KMS-11 (cell line): ENCODE measurements at regions not wholly inside any gene's neighbourhood (a gene's known extent, or its start where the extent isn't known, plus 50 kb on each side); places are given as distances from the start of the nearest gene placed in this dataset.

Experiments used
- H2AFZ ChIP-seq: fragments of 200-600 bp; sonication (generic); 2 replicates; pipeline ENCODE4 v1.6.1; 2016; ENCODE audit warnings: antibody characterized with exemption, mixed run types, low read depth
- H3K27ac ChIP-seq: fragments of 200-600 bp; sonication (generic); 2 replicates; pipeline ENCODE4 v1.6.1; 2016; ENCODE audit warnings: mild to moderate bottlenecking, mixed run types
- H3K27me3 ChIP-seq: fragments of 200-600 bp; sonication (generic); 2 replicates; pipeline ENCODE4 v1.6.1; 2017; ENCODE audit warnings: mild to moderate bottlenecking, low read depth, mixed run types, moderate library complexity; ENCODE audit not compliant: insufficient read depth
- H3K36me3 ChIP-seq: fragments of 200-600 bp; sonication (generic); 2 replicates; pipeline ENCODE4 v1.6.1; 2017; ENCODE audit warnings: mild to moderate bottlenecking, mixed run types; ENCODE audit not compliant: insufficient read depth
- H3K4me1 ChIP-seq: fragments of 200-600 bp; sonication (generic); 2 replicates; pipeline ENCODE4 v1.6.1; 2016; ENCODE audit warnings: mild to moderate bottlenecking, low read depth, mixed run types; ENCODE audit not compliant: poor library complexity, severe bottlenecking
- H3K4me2 ChIP-seq: fragments of 200-600 bp; sonication (generic); 2 replicates; pipeline ENCODE4 v1.7.0; 2016; ENCODE audit warnings: mild to moderate bottlenecking, mixed run types
- H3K4me3 ChIP-seq: fragments of 200-600 bp; sonication (generic); IDR thresholded peaks from 2 replicates; pipeline ENCODE4 v1.6.1; 2017; ENCODE audit warnings: low read depth, low read length, mixed read lengths; ENCODE audit not compliant: insufficient read depth
- H3K79me2 ChIP-seq: fragments of 200-600 bp; sonication (generic); 2 replicates; pipeline ENCODE4 v1.6.1; 2016; ENCODE audit warnings: low read depth, mixed run types; ENCODE audit not compliant: insufficient read depth
- H3K9ac ChIP-seq: fragments of 200-600 bp; sonication (generic); 2 replicates; pipeline ENCODE4 v1.6.1; 2016; ENCODE audit warnings: mild to moderate bottlenecking, mixed run types
- H4K20me1 ChIP-seq: fragments of 200-600 bp; sonication (generic); 2 replicates; pipeline ENCODE4 v1.6.1; 2016; ENCODE audit warnings: mild to moderate bottlenecking, mixed run types; ENCODE audit not compliant: insufficient read depth
- TF ChIP-seq, protein P1 (sequence below): fragments of 200-600 bp; sonication (generic); conservative IDR thresholded peaks from 2 replicates; pipeline ENCODE4 v1.6.1; 2017; ENCODE audit warnings: low read depth, mild to moderate bottlenecking, antibody characterized with exemption, low read length, moderate library complexity, mixed read lengths

DNA sequence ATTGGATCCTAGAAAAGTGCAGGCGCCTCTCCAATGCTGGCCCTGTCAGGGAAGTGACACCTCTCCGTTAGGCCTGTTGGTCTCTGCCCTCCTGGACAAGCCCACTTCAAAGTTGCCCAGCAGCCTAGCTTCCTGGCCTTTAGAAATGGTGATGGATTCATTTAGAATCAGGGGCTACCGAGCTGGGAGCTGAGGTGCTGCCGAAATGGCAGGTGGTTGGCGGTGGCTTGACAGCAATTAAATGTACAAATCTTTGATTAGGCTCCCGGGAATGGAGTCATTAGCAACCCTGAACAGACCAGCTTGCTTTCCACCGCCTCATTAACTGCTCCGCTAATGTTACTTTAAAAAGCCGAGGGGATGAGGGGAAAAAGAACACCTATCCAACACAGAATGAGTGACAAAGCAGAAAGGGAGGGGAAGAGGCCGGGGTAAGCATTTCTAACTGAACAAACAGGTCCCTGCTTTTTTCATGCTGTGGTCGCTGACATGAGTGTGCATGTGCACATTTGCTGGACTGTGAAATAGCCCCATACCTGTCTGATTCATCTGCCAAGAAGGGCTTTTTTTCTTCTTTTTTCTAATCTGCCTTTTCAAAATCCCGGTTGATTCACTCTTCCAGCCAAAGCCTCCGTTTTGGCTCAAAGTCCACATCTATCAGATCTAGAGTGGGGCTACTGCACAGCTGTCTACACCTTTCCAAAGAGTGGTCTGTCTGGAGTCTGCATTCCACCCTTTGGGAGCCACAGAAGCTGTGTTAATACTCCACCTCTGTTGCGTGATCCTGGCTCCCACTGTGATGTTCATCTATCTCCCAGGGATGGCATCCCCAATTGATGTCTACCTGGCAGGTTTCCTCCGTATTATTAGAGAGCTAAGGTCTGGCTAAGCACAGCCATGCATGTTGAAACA is 431.9 kb downstream of the COG6 start:
- Histone ChIP-seq H3K27me3 (no peaks in the 10 kb centered on the region), H3K79me2 (no peaks in the 10 kb centered on the region), H3K36me3 (no peaks in the 10 kb centered on the region), H4K20me1 (no peaks in the 10 kb centered on the region), H2AFZ (no peak overlapping the region), H3K4me3 (no peak overlapping the region), H3K9ac (no peak overlapping the region), H3K4me1 (no peaks in the 10 kb centered on the region), H3K27ac (no peak overlapping the region), H3K4me2 (no peak overlapping the region)
- TF ChIP-seq, protein P1, sequence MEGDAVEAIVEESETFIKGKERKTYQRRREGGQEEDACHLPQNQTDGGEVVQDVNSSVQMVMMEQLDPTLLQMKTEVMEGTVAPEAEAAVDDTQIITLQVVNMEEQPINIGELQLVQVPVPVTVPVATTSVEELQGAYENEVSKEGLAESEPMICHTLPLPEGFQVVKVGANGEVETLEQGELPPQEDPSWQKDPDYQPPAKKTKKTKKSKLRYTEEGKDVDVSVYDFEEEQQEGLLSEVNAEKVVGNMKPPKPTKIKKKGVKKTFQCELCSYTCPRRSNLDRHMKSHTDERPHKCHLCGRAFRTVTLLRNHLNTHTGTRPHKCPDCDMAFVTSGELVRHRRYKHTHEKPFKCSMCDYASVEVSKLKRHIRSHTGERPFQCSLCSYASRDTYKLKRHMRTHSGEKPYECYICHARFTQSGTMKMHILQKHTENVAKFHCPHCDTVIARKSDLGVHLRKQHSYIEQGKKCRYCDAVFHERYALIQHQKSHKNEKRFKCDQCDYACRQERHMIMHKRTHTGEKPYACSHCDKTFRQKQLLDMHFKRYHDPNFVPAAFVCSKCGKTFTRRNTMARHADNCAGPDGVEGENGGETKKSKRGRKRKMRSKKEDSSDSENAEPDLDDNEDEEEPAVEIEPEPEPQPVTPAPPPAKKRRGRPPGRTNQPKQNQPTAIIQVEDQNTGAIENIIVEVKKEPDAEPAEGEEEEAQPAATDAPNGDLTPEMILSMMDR, result no peak

DNA sequence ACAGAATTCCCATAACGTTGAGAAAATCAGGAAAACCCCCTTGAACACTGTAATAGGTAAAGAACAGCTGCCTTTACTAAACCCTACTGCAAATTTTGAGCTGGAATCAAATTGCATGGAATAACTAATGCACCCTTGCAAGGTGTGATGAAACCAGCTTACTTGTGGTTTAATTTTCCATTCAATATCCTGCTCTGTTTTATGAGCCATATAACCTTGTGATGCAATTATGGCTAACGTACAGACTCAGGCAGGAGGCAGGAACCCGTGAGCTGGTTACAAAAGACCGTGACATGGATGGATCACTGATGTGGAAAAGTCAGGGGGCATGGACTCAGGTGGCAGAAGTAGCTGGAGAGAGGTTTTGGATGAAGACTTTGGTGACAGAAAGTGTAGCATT is 438.6 kb downstream of the COG6 start:
- H2AFZ ChIP-seq, result no peak overlapping the region
- no peaks in the 10 kb centered on the region for H3K79me2 ChIP-seq
- H3K27ac ChIP-seq, result no peak overlapping the region
- H3K4me2 ChIP-seq, result no peak overlapping the region
- H3K36me3 ChIP-seq, result no peaks in the 10 kb centered on the region
- H3K4me3 ChIP-seq, result no peak overlapping the region
- H3K9ac ChIP-seq, result no peak overlapping the region
- no peaks in the 10 kb centered on the region for H4K20me1 ChIP-seq
- H3K4me1 ChIP-seq, result no peaks in the 10 kb centered on the region
- TF ChIP-seq, protein P1, result no peak
- H3K27me3 ChIP-seq, result no peaks in the 10 kb centered on the region

DNA sequence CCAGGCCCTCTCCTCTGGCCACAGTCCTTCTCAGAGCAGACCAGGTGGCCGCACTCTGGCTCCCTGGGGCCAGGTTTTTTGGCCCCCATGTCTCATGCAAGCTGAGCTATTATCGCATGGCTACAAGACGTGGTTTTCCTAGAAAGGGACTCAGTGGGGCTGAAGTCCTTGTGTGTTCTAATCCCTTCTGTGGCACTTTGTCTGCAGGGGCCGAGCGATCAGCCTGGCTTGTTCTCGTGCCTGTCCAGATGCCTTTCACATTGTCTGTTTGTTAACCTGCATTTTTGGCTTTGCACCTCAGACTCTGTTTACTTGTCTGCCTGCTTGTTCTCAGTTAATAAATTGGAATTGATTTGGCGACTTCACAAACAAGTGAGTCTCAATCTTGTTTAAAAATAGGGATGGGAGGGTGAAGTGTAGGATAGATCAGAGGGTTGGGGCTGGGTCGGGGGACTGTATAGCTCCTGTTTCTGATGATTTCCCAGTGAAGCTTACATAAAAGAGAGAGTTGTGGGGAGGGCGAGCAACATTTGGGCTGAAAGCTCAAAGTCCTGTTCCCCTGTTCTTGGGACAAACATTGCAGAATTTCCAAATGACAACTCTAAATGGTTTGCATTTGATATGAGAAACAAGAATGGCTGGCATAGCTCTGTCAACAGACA is 440.4 kb downstream of the COG6 start:
- H2AFZ ChIP-seq, result no peak overlapping the region
- no peaks in the 10 kb centered on the region for H3K27me3 ChIP-seq
- TF ChIP-seq, protein P1, result no peak
- no peaks in the 10 kb centered on the region for H4K20me1 ChIP-seq
- no peak overlapping the region for H3K4me2 ChIP-seq
- no peaks in the 10 kb centered on the region for H3K36me3 ChIP-seq
- H3K9ac ChIP-seq, result no peak overlapping the region
- H3K27ac ChIP-seq, result no peak overlapping the region
- no peaks in the 10 kb centered on the region for H3K4me1 ChIP-seq
- no peaks in the 10 kb centered on the region for H3K79me2 ChIP-seq
- no peak overlapping the region for H3K4me3 ChIP-seq

DNA sequence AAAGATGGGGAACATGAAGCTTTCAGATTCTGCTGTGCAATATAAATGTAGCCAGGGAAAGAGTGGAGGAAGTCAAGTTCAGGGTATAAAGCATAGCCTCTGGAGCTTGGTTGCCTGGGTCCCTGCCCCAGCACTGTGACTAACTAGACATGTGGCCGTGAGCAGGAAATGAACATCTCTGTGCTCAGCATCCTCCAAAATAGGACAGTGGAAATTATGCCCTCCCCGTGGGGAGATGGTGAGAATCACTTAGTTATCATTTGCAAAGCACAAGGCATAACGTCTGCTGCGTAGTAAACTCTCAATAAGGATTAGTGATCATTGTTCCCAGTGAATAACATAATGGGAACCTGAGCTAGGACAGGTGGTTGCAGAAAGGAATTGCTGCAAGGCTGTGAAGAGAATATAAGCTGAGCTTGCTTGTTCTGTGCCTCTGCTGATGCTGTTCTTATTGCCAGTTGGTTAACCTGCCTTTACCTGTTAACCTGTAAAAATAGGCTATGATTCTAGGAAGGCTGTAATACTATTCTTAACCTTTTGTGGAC is 441.0 kb downstream of the COG6 start:
- H3K79me2 ChIP-seq, result no peaks in the 10 kb centered on the region
- no peak overlapping the region for H3K9ac ChIP-seq
- no peaks in the 10 kb centered on the region for H3K27me3 ChIP-seq
- H4K20me1 ChIP-seq, result no peaks in the 10 kb centered on the region
- no peak overlapping the region for H3K4me2 ChIP-seq
- TF ChIP-seq, protein P1, result no peak
- no peak overlapping the region for H3K27ac ChIP-seq
- H3K4me1 ChIP-seq, result no peaks in the 10 kb centered on the region
- no peak overlapping the region for H2AFZ ChIP-seq
- H3K4me3 ChIP-seq, result no peak overlapping the region
- no peaks in the 10 kb centered on the region for H3K36me3 ChIP-seq
